Activated T-helper 17 cell treated with anti-CD3 and anti-CD28 coated beads, Interleukin-2, amount 50 U/mL, for 72 hours (primary cell): ENCODE measurements at regions not wholly inside any gene's neighbourhood (a gene's known extent, or its start where the extent isn't known, plus 50 kb on each side); places are given as distances from the start of the nearest gene placed in this dataset.

Source experiments
- ATAC-seq: fragments of 150-1000 bp; cut with Tn5 transposase; replicated peaks from 2 replicates; pipeline ENCODE4 v1.10.0; 2021; ENCODE audit warnings: mild to moderate bottlenecking, moderate library complexity
- H3K27ac Mint-ChIP-seq: one replicate; pipeline ENCODE4 v1.8.0; 2022; ENCODE audit warnings: mixed read lengths
- H3K27me3 Mint-ChIP-seq: one replicate; pipeline ENCODE4 v1.8.0; 2022; ENCODE audit warnings: mixed read lengths
- H3K36me3 Mint-ChIP-seq: one replicate; pipeline ENCODE4 v1.8.0; 2022; ENCODE audit warnings: low read depth, mild to moderate bottlenecking, mixed read lengths
- H3K4me1 Mint-ChIP-seq: one replicate; pipeline ENCODE4 v1.8.0; 2022; ENCODE audit warnings: mixed read lengths
- H3K4me3 Mint-ChIP-seq: one replicate; pipeline ENCODE4 v1.8.0; 2022; ENCODE audit warnings: mild to moderate bottlenecking, mixed read lengths
- H3K9me3 Mint-ChIP-seq: one replicate; pipeline ENCODE4 v1.8.0; 2022; ENCODE audit warnings: mixed read lengths

DNA sequence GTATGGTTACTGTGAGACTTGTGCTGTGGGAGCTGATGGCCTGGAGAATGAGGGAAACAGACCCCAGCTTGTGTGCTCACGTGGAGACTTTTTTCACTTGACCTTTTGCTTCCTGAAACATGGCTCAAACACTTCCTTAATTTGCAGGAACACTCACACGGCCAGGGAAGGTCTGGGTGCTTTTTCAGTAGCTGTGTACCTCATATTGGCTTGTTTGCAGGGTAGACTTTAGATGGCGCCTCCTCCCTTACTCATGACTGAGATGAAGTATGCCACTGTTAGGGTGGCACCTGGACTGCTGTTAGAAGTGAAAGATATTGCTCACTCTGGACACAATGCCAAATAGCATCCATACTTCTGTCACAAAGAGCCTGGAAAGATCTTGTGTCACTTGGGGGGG, 75.7 kb upstream of the WDR1 start:
- Mint-ChIP-seq H3K27ac (no peak overlapping the region), H3K36me3 (no peaks in the 10 kb centered on the region), H3K27me3 (no peaks in the 10 kb centered on the region), H3K4me3 (no peak overlapping the region), H3K4me1 (no peaks in the 10 kb centered on the region), H3K9me3 (no peaks in the 10 kb centered on the region)
- no peak for ATAC-seq

DNA sequence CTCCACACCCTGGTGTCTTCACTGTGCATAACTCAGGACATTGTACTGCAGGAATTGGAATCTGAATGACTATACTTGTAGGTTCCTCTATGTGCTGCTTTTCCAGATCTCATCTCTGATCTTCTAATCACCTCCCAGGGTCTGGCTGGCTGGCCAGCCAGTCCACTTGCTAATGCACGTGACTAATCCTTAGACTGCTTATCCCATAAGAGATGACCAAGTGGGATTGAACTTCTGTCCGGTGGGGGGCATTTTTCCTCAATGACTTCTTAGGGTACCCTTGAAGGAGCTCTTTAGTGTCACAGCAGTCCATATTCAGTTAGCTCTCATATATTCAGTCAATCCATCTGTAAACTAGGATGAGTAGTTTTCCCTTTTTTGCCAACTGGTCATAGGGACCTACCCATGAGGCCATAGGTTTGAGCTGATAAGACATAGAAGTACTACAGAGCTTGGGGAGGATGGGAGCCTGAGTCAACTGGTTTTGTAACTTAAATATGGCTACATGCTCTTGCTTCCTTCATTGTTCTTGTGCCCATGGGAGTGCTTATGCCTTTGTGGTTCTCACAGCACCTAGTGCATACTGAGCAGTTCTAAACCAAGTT, 71.9 kb upstream of the WDR1 start:
- Mint-ChIP-seq H3K9me3 (no peaks in the 10 kb centered on the region), H3K27ac (no peak overlapping the region), H3K27me3 (no peaks in the 10 kb centered on the region), H3K4me3 (no peak overlapping the region), H3K36me3 (no peaks in the 10 kb centered on the region), H3K4me1 (peaks cover 4% of the 10 kb centered on the region)
- ATAC-seq: no peak

GRCh38 chr4:10186228-10187214, 69.9 kb upstream of the WDR1 start:
- peaks cover 8% of the 10 kb centered on the region for H3K4me1 Mint-ChIP-seq
- peak; percentile 13 for ATAC-seq
- no peaks in the 10 kb centered on the region for H3K9me3 Mint-ChIP-seq
- no peak overlapping the region for H3K27ac Mint-ChIP-seq
- no peak overlapping the region for H3K4me3 Mint-ChIP-seq
- no peaks in the 10 kb centered on the region for H3K36me3 Mint-ChIP-seq
- H3K27me3 Mint-ChIP-seq: no peaks in the 10 kb centered on the region

GRCh38 chr4:10185518-10186227, 69.1 kb upstream of the WDR1 start:
- peaks cover 5% of the 10 kb centered on the region for H3K9me3 Mint-ChIP-seq
- no peaks in the 10 kb centered on the region for H3K27me3 Mint-ChIP-seq
- peaks cover 16% of the 10 kb centered on the region for H3K4me1 Mint-ChIP-seq
- no peak overlapping the region for H3K4me3 Mint-ChIP-seq
- no peaks in the 10 kb centered on the region for H3K36me3 Mint-ChIP-seq
- H3K27ac Mint-ChIP-seq: no peak overlapping the region
- no peak for ATAC-seq

DNA sequence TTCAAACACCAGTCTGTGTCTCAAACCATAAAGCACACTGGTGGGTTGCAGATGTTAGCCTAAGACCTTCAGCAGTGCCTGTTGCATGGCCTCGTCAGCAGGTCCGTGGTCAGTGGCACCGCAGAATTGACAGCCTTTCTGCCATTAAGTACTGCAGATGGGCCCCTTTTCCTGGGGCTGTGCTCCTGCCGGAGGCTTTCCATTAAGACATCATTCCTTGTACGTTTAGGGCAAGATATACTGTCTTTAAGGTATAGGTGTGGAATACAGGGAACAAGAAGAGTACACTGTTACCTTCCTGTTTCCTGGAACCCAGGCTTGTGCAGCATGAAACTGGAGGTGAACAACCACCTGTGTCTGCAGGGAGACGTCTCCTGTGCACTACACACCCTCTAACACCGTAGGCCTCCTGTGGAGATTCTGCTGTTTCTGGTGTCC, 67.9 kb upstream of the WDR1 start:
- Mint-ChIP-seq H3K27me3 (no peaks in the 10 kb centered on the region), H3K4me3 (no peak overlapping the region), H3K9me3 (peaks cover 5% of the 10 kb centered on the region), H3K4me1 (peaks cover 16% of the 10 kb centered on the region), H3K36me3 (no peaks in the 10 kb centered on the region), H3K27ac (no peak overlapping the region)
- no peak for ATAC-seq

GRCh38 chr4:10184041-10184440, 67.4 kb upstream of the WDR1 start:
- Mint-ChIP-seq H3K9me3 (peaks cover 5% of the 10 kb centered on the region), H3K36me3 (no peaks in the 10 kb centered on the region), H3K27me3 (no peaks in the 10 kb centered on the region), H3K27ac (peak overlapping the region; percentile 94), H3K4me3 (peak overlapping the region; percentile 10), H3K4me1 (peaks cover 16% of the 10 kb centered on the region)
- ATAC-seq: no peak

DNA sequence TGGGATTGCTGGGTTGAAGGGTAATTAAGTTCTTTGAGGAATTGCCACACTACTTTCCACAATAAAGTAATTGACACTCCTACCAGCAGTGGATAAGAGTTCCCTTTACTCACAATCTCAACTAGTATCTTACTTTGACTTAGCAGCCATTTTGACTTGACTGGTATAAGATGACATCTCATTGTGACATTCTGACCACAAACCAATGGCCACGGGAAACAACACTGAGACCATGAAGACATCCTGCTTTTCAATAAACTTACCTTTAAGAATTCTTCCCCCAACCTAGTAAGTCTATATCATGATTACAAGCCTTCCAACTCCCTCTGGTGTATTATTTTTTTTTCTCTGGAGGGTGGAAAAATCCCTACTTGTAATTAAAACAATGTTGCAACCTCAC, 66.9 kb upstream of the WDR1 start:
- peak; percentile 29 for ATAC-seq
- Mint-ChIP-seq H3K4me3 (peak overlapping the region; percentile 10), H3K27ac (peak overlapping the region; percentile 94), H3K9me3 (peaks cover 5% of the 10 kb centered on the region), H3K36me3 (no peaks in the 10 kb centered on the region), H3K27me3 (no peaks in the 10 kb centered on the region), H3K4me1 (peaks cover 16% of the 10 kb centered on the region)

GRCh38 chr4:10182446-10183424, 66.1 kb upstream of the WDR1 start:
- Mint-ChIP-seq H3K36me3 (no peaks in the 10 kb centered on the region), H3K4me1 (peaks cover 16% of the 10 kb centered on the region), H3K27ac (peak overlapping the region; percentile 94), H3K4me3 (peak overlapping the region; percentile 10), H3K27me3 (no peaks in the 10 kb centered on the region), H3K9me3 (peaks cover 5% of the 10 kb centered on the region)
- ATAC-seq: peak; percentile 27

DNA sequence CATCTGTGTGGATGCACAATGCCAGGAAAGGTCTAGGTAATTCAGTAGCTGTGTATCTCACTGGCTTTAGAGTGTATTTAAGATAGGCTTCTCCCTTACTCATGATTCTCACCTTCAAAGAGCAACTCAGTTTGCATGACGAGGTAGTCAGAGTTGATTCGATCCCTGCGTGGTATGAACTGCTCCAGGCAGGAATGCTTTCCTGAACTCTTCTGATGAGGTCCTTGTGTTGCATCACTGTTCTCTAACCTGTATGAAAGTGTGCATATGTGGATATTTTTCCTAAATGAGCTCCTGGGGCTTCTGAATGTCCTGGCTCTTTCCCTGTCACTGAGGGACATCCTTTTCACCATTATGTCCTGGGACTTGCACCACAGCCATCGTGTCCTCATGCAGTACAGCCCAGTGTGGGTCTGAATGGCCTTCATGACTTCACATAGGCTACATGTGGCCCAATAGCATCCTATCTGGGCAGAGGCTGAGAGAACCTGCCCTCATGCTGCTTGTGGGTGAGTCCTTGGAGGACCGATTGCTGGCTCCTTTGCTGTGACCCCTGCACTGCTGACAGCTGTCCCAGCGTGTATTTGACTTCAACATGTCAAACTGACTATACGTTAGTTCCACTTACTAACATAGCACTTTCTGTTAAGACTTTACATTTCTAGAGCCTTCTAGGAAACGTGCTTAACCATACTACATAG, 65.3 kb upstream of the WDR1 start:
- peak overlapping the region; percentile 94 for H3K27ac Mint-ChIP-seq
- H3K27me3 Mint-ChIP-seq: no peaks in the 10 kb centered on the region
- no peaks in the 10 kb centered on the region for H3K36me3 Mint-ChIP-seq
- peaks cover 5% of the 10 kb centered on the region for H3K9me3 Mint-ChIP-seq
- H3K4me1 Mint-ChIP-seq: peaks cover 16% of the 10 kb centered on the region
- peak overlapping the region; percentile 69 for H3K4me3 Mint-ChIP-seq
- ATAC-seq: peak; percentile 54

- Mint-ChIP-seq H3K36me3 (no peaks in the 10 kb centered on the region), H3K9me3 (peaks cover 5% of the 10 kb centered on the region), H3K27ac (peak overlapping the region; percentile 94), H3K4me1 (peaks cover 16% of the 10 kb centered on the region), H3K27me3 (no peaks in the 10 kb centered on the region), H3K4me3 (peak overlapping the region; percentile 69)
- ATAC-seq: peak; percentile 91
Observed at GRCh38 chr4:10180927-10181744, 64.5 kb upstream of the WDR1 start.

GRCh38 chr4:10180603-10180926, 64.0 kb upstream of the WDR1 start:
- Mint-ChIP-seq H3K9me3 (peaks cover 5% of the 10 kb centered on the region), H3K36me3 (no peaks in the 10 kb centered on the region), H3K27ac (peak overlapping the region; percentile 94), H3K4me3 (peak overlapping the region; percentile 69), H3K4me1 (peaks cover 16% of the 10 kb centered on the region), H3K27me3 (no peaks in the 10 kb centered on the region)
- no peak for ATAC-seq

- Mint-ChIP-seq H3K36me3 (no peaks in the 10 kb centered on the region), H3K4me1 (peaks cover 16% of the 10 kb centered on the region), H3K27me3 (no peaks in the 10 kb centered on the region), H3K4me3 (peak overlapping the region; percentile 4), H3K27ac (peak overlapping the region; percentile 94), H3K9me3 (peaks cover 5% of the 10 kb centered on the region)
- ATAC-seq: no peak
Observed at GRCh38 chr4:10179957-10180602, 63.5 kb upstream of the WDR1 start.
